ENCODE measurements at regions not wholly inside any gene's neighbourhood (a gene's known extent, or its start where the extent isn't known, plus 50 kb on each side); places are given as distances from the start of the nearest gene placed in this dataset.

DNA sequence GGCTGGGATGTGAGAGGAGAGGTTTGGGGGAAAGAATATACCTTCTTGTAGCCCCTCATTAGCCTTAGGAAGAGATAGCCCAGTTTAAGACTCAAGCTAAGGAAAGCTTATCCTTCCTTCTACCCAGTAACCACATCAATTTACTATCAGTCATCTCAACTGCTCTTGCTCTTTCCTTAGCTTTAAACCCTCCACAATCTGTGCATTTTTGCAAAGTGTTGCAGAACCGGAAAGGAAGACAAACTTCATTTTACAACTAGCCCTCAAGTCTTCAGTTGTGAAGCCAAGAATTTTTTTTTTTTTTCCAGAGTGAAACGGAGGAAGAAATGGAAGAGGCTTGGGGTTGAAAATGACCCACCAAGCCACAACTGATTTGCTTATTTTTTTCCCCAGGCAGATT is 137.0 kb upstream of the LMO4 start:
- H3K4me3 ChIP-seq (replicated peaks in 1 of 2; ENCODE audit: low read depth in 2 of 2, low read length in 2 of 2) = no peak overlapping the region
- TF ChIP-seq, protein P1, sequence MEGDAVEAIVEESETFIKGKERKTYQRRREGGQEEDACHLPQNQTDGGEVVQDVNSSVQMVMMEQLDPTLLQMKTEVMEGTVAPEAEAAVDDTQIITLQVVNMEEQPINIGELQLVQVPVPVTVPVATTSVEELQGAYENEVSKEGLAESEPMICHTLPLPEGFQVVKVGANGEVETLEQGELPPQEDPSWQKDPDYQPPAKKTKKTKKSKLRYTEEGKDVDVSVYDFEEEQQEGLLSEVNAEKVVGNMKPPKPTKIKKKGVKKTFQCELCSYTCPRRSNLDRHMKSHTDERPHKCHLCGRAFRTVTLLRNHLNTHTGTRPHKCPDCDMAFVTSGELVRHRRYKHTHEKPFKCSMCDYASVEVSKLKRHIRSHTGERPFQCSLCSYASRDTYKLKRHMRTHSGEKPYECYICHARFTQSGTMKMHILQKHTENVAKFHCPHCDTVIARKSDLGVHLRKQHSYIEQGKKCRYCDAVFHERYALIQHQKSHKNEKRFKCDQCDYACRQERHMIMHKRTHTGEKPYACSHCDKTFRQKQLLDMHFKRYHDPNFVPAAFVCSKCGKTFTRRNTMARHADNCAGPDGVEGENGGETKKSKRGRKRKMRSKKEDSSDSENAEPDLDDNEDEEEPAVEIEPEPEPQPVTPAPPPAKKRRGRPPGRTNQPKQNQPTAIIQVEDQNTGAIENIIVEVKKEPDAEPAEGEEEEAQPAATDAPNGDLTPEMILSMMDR (IDR thresholded peaks at IDR 0.05; ENCODE audit: low read depth, low read length) = no peak
- DNase-seq (ENCODE audit: low read depth in 2 of 2) = no peak

DNA sequence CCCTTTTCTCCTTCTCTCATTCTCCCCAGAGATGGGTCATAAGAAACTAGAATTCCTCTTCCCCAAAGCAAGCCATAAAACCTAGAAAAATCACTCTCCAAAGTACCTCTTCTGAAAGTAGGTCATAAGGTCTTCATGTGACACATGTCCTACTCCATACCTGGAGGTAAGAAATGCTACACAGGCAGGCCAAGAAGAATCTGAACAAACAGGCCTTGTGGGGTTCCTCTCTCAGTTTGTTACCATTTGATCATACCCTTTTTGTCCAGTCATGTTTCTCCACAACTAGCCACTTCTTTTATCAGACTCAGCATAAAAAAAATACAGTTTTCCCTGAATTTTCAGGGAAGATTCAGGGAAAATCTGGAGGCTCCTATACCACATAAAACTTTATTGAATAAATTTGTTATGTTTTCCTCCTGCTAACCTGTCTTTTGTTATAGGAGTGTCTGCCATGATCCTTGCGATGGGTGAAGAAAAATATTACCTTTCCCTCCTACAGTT is 134.4 kb upstream of the LMO4 start:
- TF ChIP-seq, protein P1 (IDR thresholded peaks at IDR 0.05; ENCODE audit: low read depth, low read length) = no peak
- no peak for DNase-seq (ENCODE audit: low read depth in 2 of 2)
- H3K4me3 ChIP-seq (replicated peaks in 1 of 2; ENCODE audit: low read depth in 2 of 2, low read length in 2 of 2) = no peak overlapping the region

DNA sequence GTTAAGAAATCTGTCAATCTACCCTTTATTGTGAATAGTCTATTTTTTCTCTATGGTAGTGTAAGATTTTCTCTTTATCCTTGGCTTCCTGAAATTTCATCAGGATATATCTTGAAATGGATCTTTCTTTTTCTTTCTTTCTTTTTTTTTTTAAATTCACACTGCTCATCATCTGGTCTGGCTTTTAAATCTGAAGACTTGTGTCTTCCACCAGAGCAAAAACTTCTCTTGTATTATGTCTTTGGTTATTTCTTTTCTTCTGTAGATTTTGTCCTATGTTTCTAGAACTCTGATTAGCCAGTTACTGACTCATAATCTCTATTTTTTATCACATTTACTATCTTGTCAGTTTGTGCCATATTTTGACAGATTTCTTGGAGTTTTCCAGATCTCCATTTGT is 133.8 kb upstream of the LMO4 start:
- DNase-seq (ENCODE audit: low read depth in 2 of 2) = no peak
- TF ChIP-seq, protein P1 (IDR thresholded peaks at IDR 0.05; ENCODE audit: low read depth, low read length) = no peak
- no peak overlapping the region for H3K4me3 ChIP-seq (replicated peaks in 1 of 2; ENCODE audit: low read depth in 2 of 2, low read length in 2 of 2)

DNA sequence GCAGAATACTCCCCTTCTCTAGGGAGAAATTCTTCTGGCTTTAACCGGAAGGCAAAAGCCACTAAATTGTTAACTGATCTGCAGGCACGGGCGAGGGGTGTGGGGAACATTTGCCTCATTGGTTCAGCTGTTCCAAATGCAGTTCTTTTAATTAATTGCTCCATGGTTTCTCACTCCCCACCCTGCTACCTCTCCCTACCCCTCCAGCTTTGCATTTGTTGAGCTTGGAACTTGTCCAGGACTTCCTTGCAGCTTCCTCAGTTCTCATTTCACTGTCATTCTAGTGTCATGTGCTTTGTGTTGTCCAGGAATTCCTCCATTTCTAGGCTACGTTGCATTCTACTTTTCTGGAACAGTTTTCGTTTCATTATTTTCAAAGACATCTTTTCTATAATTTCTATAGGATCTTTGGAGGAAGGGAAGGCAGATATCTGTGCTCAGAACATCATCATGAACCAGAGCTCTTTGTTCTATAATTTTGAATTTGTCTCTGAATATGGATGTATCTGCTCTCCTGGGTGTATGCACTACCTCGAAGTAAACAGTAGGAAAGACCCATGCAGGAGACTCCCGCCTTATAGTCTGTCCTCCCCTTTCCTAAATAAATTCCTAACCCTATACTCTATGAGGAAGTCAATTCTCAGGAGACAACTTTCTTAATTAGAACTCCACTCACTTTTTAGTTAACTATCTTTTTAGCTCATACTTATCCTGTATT is 132.4 kb upstream of the LMO4 start:
- TF ChIP-seq, protein P1 (IDR thresholded peaks at IDR 0.05; ENCODE audit: low read depth, low read length) = no peak
- no peak overlapping the region for H3K4me3 ChIP-seq (replicated peaks in 1 of 2; ENCODE audit: low read depth in 2 of 2, low read length in 2 of 2)
- no peak for DNase-seq (ENCODE audit: low read depth in 2 of 2)

DNA sequence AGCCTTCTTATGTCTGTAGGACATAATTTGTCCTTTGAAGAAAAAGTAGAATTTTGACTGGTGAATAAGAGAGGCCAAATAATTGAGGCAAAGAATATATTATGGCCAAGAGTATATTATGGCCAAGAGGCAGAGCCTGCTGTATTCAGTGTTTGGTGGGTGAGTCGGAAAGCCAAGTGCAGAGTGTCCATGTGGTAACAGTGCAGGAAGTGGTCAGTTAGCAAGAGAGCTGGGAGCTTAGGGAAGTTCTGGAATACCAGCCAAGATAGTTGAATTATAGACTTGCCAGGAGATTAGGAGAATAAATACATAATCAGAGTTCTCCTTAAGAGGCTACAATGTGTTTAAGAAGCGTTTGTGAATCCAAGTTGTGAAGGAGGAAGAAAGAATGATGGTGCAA is 131.5 kb upstream of the LMO4 start:
- no peak overlapping the region for H3K4me3 ChIP-seq (replicated peaks in 1 of 2; ENCODE audit: low read depth in 2 of 2, low read length in 2 of 2)
- DNase-seq (ENCODE audit: low read depth in 2 of 2) = peak; percentile 19 to 38
- TF ChIP-seq, protein P1 (IDR thresholded peaks at IDR 0.05; ENCODE audit: low read depth, low read length) = no peak

DNA sequence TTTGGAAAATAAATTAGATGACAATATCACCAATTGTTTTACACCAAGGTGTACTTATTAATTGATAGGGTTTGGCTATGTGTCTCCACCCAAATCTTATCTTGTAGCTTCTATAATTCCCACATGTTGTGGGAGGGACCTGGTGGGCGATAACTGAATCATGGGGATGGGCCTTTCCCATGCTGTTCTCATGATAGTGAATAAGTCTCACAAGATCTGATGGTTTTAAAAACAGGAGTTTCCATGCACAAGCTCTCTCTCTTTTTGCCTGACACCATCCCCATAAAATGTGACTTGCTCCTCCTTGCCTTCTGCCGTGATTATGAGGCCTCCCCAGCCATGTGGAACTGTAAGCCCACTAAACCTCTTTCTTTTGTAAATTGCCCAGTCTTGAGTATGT is 131.0 kb upstream of the LMO4 start:
- TF ChIP-seq, protein P1 (IDR thresholded peaks at IDR 0.05; ENCODE audit: low read depth, low read length) = no peak
- no peak for DNase-seq (ENCODE audit: low read depth in 2 of 2)
- H3K4me3 ChIP-seq (replicated peaks in 1 of 2; ENCODE audit: low read depth in 2 of 2, low read length in 2 of 2) = no peak overlapping the region
